Subcutaneous abdominal adipose tissue (tissue), 5 donors: ENCODE measurements at regions not wholly inside any gene's neighbourhood (a gene's known extent, or its start where the extent isn't known, plus 50 kb on each side); places are given as distances from the start of the nearest gene placed in this dataset.

Source experiments
- H3K27ac ChIP-seq: one replicate; pipeline ENCODE4 v1.7.0; 2013; ENCODE audit warnings: low read depth, mild to moderate bottlenecking, inconsistent platforms, low read length, moderate library complexity
- H3K27me3 ChIP-seq, 5 donors: one replicate each; pipeline ENCODE4 v1.7.0; 2013; ENCODE audit warnings: low read length in 5 of 5, inconsistent platforms in 1 of 5; ENCODE audit not compliant: control insufficient read depth in 5 of 5, insufficient read depth in 4 of 5
- H3K36me3 ChIP-seq, 5 donors: one replicate each; pipeline ENCODE4 v1.7.0; 2013; ENCODE audit warnings: low read length in 5 of 5; ENCODE audit not compliant: control insufficient read depth in 5 of 5, insufficient read depth in 5 of 5
- H3K4me1 ChIP-seq, 5 donors: one replicate each; pipeline ENCODE4 v1.7.0; 2013; ENCODE audit warnings: low read length in 5 of 5, mild to moderate bottlenecking in 3 of 5, moderate library complexity in 1 of 5; ENCODE audit not compliant: control insufficient read depth in 5 of 5, insufficient read depth in 5 of 5
- H3K4me3 ChIP-seq, 5 donors: one replicate each; pipeline ENCODE4 v1.7.0; 2013; ENCODE audit warnings: low read length in 5 of 5, low read depth in 1 of 5
- H3K9ac ChIP-seq, 5 donors: one replicate each; pipeline ENCODE4 v1.7.0; 2013; ENCODE audit warnings: low read length in 5 of 5, mild to moderate bottlenecking in 4 of 5, moderate library complexity in 3 of 5
- H3K9me3 ChIP-seq, 5 donors: one replicate each; pipeline ENCODE4 v1.7.0; 2013; ENCODE audit warnings: low read length in 5 of 5; ENCODE audit not compliant: control insufficient read depth in 5 of 5
- donor health status: healthy.
- donor health status: healthy.
- donor health status: healthy.
- donor health status: healthy.
- donor health status: healthy.

DNA sequence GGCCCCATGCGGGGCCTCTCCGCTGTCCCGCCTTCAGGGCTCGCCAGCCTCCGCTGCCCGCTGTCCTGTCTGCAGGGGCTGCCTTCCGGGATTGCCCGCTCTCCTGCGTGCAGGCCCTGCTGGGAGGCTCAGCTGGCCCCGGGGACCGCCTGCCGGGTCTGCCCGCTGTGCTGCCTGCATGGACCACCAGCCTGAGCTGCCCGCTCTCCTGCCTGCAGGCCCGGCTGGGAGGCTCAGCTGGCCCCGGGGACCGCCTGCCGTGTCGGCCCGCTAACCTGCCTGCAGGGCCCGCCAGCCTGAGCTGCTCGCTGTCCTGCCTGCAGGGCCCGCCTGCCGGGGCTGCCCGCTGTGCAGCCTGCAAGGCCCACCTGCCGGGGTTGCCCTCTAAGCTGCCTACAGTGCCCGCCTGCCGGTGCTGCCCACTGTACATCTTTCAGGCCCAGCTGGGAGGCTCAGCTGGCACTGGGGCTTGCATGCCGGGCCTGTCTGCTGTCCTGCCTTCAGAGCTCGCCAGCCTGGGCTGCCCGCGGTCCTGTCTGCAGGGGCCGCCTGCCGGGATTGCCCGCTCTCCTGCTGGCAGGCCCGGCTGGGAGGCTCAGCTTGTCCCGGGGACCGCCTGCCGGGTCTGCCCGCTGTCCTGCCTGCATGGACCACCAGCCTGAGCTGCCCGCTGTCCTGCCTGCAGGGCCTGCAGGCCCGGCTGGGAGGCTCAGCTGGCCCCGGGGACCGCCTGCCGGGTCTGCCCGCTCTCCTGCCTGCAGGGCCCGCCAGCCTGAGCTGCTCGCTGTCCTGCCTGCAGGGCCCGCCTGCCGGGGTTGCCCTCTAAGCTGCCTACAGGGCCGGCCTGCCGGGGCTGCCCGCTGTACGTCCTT, 165.1 kb downstream of the GLRX3 start:
- Histone ChIP-seq H3K9me3 (peaks cover 24 to 50% (median 42%) of the 10 kb centered on the region in 5 donors), H3K27ac (no peak overlapping the region), H3K36me3 (no peaks in the 10 kb centered on the region), H3K27me3 (no peaks in the 10 kb centered on the region), H3K4me3 (peak overlapping the region in 3 of 5 donors; percentile 54 to 74 (median 68)), H3K9ac (peak overlapping the region in 3 of 5 donors; percentile 24 to 64 (median 53)), H3K4me1 (peaks cover 0 to 19% (median 0%) of the 10 kb centered on the region in 5 donors)

- no peak overlapping the region for H3K4me3 ChIP-seq
- H3K9ac ChIP-seq = no peak overlapping the region
- H3K9me3 ChIP-seq = peaks cover 3 to 35% (median 24%) of the 10 kb centered on the region in 5 donors
- no peaks in the 10 kb centered on the region for H3K36me3 ChIP-seq
- H3K27me3 ChIP-seq = peaks cover 0 to 12% (median 4%) of the 10 kb centered on the region in 5 donors
- no peak overlapping the region for H3K27ac ChIP-seq
- H3K4me1 ChIP-seq = no peaks in the 10 kb centered on the region
Observed at GRCh38 chr10:130326954-130327353, 190.8 kb downstream of the GLRX3 start.

DNA sequence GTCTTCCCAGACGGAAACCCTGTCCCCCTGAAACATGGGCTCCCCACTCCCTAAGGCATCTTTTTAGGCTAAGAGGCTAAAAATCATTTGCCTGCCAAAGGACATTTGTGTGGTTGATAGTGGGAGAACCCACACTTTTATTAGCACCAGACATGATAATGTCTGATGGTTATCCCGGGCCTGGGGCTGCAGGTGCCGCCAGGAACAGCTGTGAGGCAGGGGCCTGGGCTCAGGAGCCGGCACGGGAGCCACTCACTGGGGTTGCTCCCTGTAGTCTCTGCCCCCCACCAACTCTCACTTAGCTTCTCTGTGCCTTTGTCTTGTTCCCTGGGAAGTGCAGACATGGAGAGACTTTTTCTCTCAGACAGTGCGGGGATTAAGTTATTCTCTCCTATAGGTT, 193.6 kb downstream of the GLRX3 start:
- no peak overlapping the region for H3K27ac ChIP-seq
- peaks cover 0 to 12% (median 4%) of the 10 kb centered on the region in 5 donors for H3K27me3 ChIP-seq
- H3K9me3 ChIP-seq = peaks cover 0 to 25% (median 19%) of the 10 kb centered on the region in 5 donors
- H3K4me1 ChIP-seq = no peaks in the 10 kb centered on the region
- no peak overlapping the region for H3K9ac ChIP-seq
- no peak overlapping the region for H3K4me3 ChIP-seq
- no peaks in the 10 kb centered on the region for H3K36me3 ChIP-seq

- no peaks in the 10 kb centered on the region for H3K4me1 ChIP-seq
- no peak overlapping the region for H3K9ac ChIP-seq
- no peaks in the 10 kb centered on the region for H3K36me3 ChIP-seq
- no peak overlapping the region for H3K27ac ChIP-seq
- H3K9me3 ChIP-seq = peaks cover 0 to 2% (median under 1%) of the 10 kb centered on the region in 5 donors
- H3K4me3 ChIP-seq = no peak overlapping the region
- H3K27me3 ChIP-seq = peaks cover 0 to 12% (median 11%) of the 10 kb centered on the region in 5 donors
Observed at GRCh38 chr10:130333185-130333584, 197.0 kb downstream of the GLRX3 start.

DNA sequence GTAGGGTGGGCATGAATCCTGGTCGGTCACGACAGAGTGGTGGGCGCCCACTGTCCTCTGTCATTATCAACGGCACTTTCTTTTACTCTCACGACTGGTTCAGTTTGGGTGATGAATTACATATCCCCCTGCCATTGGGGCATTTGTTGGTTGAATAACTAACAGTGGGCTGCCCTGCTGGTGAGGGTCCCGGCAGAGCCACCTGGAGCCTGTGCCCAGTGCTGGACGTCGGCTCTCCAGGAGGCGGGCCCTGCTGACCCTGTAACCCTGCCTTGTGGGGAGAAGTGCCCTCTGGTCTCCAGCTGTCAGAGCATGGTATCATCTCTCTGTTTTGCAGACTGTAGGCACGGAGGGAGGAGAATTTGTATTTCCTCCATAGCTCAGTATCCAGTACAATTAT, 199.1 kb downstream of the GLRX3 start:
- Histone ChIP-seq H3K4me1 (no peaks in the 10 kb centered on the region), H3K27ac (no peak overlapping the region), H3K9ac (no peak overlapping the region), H3K4me3 (no peak overlapping the region), H3K36me3 (no peaks in the 10 kb centered on the region), H3K9me3 (no peaks in the 10 kb centered on the region), H3K27me3 (peaks cover 0 to 13% (median 8%) of the 10 kb centered on the region in 5 donors)

DNA sequence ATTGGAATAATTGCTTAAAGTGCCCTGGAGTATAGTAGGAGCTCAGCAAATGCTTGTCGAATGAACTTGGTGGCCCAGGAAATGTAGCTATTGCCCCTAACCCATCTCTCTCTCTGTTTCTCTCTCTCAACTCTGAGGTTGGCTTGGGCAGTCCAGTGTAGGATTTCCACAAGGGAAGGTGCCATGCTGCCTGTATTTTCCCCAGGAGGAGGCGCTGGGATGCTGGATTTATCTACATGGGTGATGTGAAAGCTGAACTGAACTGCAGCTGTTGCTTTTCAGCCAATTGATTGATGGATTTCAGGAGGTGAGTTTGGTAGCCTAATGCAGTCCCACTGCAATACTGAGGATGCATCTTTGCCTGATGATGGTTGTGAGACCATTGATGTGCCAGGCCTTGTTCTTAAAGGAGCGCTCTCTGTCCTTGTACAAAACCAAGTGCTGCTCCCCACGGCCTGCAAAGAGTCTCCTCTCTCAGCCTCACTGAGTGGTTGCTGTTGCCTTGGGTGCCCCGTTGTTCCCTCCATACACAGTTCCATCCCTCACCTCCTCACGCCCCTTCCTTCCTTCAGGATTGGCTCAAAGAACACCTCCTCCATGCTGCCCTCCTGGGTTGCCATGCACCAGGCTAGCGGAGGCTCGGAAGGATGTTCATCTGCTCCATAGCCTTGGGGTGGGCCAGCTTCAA, 200.6 kb downstream of the GLRX3 start:
- no peaks in the 10 kb centered on the region for H3K36me3 ChIP-seq
- H3K9me3 ChIP-seq = no peaks in the 10 kb centered on the region
- no peak overlapping the region for H3K4me3 ChIP-seq
- no peak overlapping the region for H3K9ac ChIP-seq
- H3K27ac ChIP-seq = no peak overlapping the region
- no peaks in the 10 kb centered on the region for H3K4me1 ChIP-seq
- H3K27me3 ChIP-seq = peaks cover 0 to 15% (median 8%) of the 10 kb centered on the region in 5 donors

GRCh38 chr10:130337305-130337640, 201.1 kb downstream of the GLRX3 start:
- H3K27me3 ChIP-seq = peaks cover 0 to 19% (median 11%) of the 10 kb centered on the region in 5 donors
- no peak overlapping the region for H3K27ac ChIP-seq
- no peak overlapping the region for H3K4me3 ChIP-seq
- no peaks in the 10 kb centered on the region for H3K36me3 ChIP-seq
- no peak overlapping the region for H3K9ac ChIP-seq
- H3K4me1 ChIP-seq = no peaks in the 10 kb centered on the region
- H3K9me3 ChIP-seq = no peaks in the 10 kb centered on the region

GRCh38 chr10:130337696-130338635, 201.8 kb downstream of the GLRX3 start:
- Histone ChIP-seq H3K36me3 (no peaks in the 10 kb centered on the region), H3K27me3 (peaks cover 3 to 19% (median 11%) of the 10 kb centered on the region in 5 donors), H3K4me3 (no peak overlapping the region), H3K9ac (no peak overlapping the region), H3K9me3 (no peaks in the 10 kb centered on the region), H3K4me1 (no peaks in the 10 kb centered on the region), H3K27ac (no peak overlapping the region)

DNA sequence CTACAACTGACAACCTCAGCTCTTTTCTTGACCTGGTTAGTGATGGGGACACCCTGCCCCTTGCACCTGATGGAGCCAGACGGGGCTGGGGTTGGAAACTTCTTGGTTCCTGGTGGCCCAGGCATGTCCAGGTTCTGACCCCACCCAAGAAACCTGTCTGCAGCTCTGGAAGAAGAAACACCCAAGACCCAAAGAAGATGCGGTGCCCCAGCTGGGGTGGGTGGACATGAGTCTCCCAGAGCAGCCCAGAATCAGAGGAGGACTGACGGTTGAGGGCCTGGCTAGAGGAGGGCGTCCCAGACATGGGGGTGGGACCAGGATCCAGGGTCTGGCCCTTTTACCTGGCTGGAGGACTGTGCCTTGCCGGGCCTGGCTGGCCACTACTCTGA, 202.4 kb downstream of the GLRX3 start:
- Histone ChIP-seq H3K4me3 (no peak overlapping the region), H3K27me3 (peaks cover 3 to 20% (median 11%) of the 10 kb centered on the region in 5 donors), H3K4me1 (no peaks in the 10 kb centered on the region), H3K9me3 (no peaks in the 10 kb centered on the region), H3K36me3 (no peaks in the 10 kb centered on the region), H3K27ac (no peak overlapping the region), H3K9ac (no peak overlapping the region)
